SIG-M5 treated with dmso at 0.1 percent for 504 hours (cell line): ENCODE measurements at regions not wholly inside any gene's neighbourhood (a gene's known extent, or its start where the extent isn't known, plus 50 kb on each side); places are given as distances from the start of the nearest gene placed in this dataset.
"Not testable (repeated sequence)": the region's sequence is repeated elsewhere in the genome, so short reads cannot be mapped to it uniquely, and the experiment has no call there.

Source experiments
- DNase-seq: peaks from one replicate; lab custom pipeline; 2025; ENCODE audit not compliant: unreplicated experiment; lab: John Stamatoyannopoulos, UW

DNA sequence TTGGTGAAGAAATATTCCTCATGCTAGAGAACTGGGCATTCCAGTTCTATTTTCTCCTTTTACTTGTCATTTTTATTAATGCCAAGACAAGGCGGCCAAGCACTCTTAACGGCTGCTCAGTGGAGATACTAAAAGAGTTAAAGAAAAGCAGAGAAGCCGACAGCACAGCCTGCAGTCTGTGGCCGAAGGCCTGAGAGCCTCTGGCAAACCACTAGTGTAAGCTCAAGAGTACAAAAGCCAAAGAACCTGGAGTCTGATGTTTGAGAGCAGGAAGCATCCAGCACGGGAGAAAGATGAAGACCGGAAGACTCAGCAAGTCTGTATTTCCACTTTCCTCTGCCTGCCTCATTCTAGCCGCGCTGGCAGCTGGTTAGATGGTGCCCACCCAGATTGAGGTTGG lies 167.1 kb upstream of the FUT9 start:
- DNase-seq, result no peak

DNA sequence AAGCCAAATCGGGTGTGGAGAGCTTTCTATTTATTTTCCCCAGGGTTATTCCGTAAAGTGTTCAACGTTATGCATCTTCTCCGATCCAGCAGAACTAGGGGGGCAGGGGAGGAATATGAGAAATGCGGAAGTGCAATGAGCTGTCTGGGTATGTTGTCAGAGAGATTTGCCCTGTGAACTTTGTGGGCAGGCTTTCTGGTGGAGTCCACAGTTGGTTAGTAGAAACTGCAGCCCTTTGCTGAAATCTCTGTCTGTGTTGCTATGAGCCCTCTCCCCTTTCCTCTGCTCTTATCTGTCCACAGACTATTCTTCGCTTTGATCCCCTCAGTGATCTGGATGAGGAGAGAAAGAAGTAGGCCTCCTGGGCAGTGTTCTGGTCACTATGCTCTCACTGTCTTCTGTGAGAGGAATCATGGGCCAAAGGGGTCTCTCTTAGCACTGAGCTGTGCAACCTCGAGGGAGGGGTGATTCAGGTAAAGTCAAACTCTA lies 158.9 kb upstream of the FUT9 start:
- no peak for DNase-seq

DNA sequence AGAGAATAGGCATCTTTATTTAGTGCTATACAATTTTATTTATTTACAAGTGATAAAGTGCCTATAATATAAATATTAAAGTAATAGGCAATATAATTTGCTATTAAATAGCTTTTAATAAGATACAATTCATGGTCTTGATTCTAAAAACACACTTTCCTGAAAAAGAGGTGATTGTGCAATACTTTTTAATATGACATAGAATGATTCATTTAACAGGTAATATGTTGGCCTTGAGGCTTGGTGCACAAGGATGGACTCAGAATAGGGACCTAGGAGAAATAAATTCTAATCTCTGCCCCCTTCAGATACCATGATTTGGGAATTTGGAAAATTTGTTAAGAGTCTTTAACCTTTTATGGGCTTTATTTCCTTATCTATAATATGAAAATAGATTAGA lies 149.9 kb upstream of the FUT9 start:
- no peak for DNase-seq

DNA sequence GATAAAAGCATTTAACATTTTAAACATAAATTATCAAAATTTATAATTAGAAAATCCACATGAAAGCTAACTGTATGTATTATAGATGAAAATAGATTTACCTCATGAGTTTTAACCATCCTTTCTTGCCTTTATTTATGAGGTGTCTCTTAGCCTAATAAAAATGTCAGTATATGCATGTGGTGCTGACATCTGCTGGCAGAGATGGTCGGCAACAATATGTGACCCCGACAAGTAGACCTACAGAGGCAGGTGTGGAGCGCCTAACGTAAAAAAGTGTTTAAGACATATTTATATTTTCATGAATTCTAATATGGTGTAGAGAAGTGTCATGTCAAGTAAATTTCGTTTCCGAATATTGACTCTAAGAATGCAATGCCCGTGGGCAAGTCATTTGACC lies 149.0 kb upstream of the FUT9 start:
- DNase-seq, result peak; percentile 3

DNA sequence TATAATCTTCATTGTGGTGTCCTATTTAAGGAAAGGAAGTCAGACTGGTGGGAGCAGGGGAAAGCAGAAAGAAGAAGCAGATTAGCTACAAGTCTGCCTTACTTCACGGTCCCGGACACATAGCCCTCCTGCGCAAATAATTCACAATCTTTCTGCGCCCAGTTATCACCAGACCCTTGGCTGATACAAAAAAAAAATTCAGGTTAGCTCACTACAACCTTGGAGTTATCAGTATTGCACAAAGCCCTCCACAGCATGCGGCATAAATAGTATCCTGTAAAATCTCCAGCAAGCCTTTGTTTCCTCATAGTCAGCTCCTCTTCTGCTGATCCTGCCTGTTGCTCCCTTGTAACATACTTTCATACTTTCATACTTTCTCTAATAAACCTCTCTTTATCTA lies 148.6 kb upstream of the FUT9 start:
- DNase-seq, result no peak

DNA sequence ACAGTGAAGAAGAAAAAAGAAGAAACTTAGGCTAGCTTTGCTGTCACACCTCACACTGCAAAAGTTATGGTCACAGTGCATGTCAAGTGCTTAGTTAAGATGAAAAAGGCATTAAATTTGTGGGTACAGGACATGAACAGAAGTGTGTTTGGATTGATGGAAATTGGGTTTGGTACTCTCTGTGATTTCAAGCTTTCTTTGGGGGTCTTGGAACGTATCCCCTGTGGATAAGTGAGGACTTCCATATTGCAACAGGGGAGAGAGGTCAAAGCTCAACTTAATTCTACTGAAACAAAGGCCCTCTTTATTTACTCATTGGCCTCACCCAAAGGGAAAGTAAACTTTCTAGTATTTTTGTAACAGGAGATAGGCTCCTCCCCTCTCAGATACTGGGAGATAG lies 138.3 kb upstream of the FUT9 start:
- DNase-seq, result no peak

DNA sequence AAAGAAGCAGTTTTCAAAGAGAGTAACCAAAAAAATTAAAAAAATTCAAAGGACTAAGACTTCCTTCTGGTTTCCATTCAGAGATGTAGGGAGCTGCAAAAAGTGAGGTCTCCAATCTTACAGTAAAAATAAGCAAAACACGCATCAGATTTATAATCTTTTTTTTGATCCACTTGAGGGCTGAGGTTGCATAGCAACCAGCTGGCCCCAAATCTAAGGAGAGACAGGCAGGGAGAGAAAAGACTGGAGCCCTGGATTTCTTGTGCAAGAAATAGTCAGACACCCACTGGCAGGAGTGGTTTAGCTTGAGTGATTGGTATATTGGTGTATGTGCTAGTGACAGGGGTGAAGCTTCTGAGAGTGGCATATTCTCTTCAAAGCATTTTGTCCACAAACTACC lies 135.9 kb upstream of the FUT9 start:
- DNase-seq, result no peak

DNA sequence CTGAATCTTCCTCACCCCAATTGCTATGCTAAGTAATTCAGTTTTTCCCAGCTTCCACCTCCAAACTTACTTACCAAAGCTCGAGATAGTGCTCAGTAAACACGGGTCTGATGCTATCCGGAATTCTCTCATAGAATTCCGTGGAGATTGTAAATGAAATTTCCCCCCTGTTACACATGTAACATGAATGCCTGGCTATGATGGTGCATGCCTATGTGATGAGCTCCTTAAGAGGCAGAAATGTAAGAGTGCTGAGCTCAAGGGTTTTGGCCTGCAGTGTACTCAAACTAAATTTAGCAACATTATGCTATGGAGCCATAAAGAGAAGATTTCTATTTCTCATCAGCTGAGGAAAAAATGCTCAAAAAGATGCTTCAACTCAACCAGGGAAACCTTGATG lies 133.4 kb upstream of the FUT9 start:
- DNase-seq, result no peak

DNA sequence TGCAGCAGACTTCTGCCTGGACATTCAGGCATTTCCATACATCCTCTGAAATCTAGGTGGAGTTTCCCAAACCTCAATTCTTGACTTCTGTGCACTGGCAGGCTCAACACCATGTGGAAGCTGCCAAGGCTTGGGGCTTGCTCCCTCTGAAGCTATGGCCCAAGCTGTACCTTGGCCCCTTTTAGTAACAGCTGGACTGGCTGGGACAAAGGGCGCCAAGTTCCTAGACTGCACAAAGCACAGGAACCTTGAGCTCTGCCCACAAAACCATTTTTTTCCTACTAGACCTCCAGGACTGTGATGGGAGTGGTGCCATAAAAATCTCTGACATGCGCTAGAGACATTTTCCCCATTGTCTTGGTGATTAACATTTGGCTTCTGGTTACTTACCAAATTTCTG lies 127.1 kb upstream of the FUT9 start:
- not testable (repeated sequence) for DNase-seq

DNA sequence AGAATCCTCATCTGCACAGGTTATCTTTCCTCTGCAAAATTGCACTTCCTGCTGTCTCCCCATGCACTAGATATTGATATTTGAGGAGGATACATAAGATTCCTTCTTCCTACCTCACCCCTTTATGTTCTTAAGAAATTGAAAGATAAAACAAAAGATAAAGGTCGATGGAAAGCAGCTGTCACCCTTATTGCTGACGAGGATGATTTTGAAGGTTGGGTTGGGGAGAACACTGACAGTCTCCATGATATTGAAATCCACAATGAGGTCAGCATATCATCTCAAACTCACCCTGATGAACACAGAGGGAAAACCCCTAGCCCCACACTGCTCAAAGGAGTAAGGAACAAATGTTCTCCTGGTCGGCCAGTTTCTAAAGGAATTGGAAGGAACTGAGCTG lies 110.6 kb upstream of the FUT9 start:
- no peak for DNase-seq

DNA sequence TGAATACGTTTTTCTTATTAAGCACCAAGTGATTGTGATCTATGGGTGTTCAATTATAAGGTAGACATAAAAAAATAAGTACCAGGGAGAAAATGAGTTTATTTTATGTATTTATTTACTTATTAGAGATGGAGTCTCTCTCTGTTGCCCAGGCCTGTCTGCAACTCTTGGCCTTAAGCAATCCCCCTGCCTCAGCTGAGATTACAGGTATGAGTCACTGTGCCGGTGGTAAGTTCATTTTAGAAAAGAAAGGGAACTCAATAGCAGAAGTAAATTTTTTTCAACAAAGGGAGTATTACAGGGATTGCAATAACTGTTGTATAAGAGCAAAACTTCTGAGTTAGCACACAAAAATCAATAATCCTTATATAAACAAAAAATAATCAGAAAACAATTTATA lies 98.7 kb upstream of the FUT9 start:
- peak; percentile 3 for DNase-seq

DNA sequence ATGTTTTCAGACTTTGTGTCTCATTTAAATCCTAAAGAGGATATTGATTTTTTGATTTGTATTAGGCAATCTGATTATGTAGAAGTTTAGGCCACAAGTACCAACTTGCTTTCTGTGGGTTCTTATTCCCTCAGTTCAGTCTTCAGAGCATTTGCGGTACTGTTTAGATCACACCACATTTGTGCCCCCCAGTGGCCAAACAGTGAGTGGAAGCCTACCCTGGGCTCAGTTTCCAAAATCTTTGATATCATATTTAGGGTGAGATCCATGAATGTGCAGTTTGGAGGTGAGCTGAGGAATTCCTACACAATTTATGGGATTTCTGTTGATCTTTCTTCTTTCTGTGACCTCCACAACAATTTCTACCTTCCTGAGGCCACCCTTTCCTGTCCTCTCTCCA lies 92.3 kb upstream of the FUT9 start:
- DNase-seq, result peak; percentile 1

DNA sequence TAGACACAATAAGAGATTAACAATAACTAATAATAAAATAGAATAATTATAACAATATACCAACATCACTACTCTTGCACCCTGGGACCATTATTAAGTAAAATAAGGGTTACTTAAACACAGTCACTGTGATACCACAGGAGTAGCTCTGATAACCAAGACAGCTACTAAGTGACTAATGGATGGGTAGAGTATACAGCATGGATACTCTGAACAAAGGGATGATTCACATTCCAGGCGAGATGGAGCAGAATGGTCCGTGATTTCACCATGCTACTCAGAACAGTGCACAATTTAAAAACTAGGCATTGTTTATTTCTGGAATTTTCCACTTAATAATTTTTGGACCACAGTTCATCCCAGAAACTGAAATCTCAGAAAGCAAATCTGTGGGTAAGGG lies 80.0 kb upstream of the FUT9 start:
- no peak for DNase-seq

DNA sequence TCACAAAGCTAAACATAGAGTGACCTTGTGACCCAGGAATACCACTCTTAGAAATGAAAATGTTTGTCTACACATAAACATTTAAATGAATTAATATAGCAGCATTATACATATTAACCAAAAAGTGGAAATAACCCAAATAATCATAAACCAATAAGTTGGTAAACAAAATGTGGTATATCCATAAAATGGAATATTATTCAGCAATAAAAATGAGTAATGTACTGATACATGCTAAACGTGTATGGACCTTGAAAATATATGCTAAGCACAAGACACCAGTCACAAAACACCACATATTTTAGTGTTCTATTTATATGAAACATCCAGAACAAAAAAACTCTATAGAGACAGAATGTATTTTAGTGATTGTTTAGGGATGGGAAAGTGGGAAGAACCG lies 68.9 kb upstream of the FUT9 start:
- no peak for DNase-seq

DNA sequence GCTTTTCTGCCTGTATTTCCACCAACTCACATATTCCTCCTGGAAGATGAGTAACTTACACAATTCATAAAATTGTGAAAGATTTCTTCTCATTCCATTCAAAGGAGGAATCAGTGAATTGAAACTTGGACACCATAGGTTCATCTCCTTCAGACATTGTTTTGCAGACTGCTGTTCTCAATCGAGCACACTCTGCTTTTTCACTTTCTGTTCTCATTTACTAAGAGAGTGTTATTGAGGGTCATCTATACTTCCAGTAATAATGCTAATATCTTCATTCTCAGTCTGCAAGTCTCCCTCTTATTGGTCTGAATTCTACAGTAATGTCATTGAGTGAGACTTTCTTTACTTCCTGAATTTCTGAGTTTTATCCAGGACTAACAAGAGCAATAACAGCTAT lies 67.5 kb upstream of the FUT9 start:
- DNase-seq, result no peak

DNA sequence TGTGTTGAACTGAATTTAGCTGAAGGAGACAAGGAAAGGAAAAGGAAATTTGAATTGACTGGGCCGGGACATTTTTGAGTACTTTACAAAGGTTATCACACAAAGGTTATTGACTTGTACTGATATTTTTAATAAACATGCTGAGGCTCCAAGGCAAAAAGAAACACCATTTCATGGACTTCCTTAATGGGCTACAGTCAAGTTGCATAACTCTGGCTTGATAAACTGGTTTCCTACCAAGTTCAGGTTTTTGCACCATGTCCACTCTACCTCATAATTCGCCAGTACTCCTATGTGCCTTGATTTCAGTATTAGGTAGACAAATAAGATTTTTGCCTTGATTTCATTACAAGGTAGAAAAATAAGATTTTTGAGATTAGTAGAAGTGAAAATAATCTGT lies 65.8 kb upstream of the FUT9 start:
- DNase-seq, result no peak

DNA sequence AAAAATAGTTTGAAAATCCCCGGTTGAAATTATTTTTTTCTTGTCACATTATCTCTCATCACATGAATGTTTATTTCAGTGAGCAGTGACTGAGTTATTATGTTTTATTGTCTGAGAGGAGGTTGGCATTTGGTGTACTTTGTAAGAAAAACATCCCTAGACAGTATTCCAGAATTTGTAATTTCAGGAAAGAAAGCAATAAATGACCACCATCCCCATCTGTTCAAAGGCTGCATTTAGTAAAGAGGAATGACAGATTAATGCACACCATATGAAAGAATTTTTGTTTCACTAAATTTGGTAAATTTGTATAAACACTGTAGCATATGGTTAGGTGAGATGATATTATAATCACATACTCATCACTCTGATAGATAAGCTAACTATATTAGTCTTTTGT lies 57.1 kb upstream of the FUT9 start:
- DNase-seq, result no peak

DNA sequence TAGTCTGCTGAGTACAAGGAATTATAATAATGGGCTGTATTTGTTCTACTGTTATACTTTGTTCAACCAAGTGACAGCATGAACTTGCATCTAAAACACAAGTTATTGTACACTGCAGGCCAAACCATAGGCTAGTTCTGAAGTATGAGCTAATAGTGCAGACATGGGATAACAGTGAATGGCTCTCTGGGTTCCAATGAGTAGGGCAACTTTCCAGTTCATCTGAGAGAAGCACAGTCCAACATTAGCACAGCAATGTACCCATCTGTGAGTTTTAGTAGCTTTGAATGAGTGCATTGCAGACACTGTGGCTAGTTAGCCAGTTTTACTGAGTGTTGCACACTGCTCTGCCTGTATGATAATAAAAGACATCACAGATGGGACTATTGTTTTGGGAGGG lies 56.5 kb upstream of the FUT9 start:
- DNase-seq, result no peak
